Activated CD8-positive, alpha-beta T cell treated with anti-CD3 and anti-CD28 coated beads for 36 hours (primary cell): ENCODE measurements at regions not wholly inside any gene's neighbourhood (a gene's known extent, or its start where the extent isn't known, plus 50 kb on each side); places are given as distances from the start of the nearest gene placed in this dataset.

Source experiments
- ATAC-seq: fragments of 200-7000 bp; cut with Tn5 transposase; one replicate; pipeline ENCODE4 v1.10.0; 2021; ENCODE audit warnings: mild to moderate bottlenecking, moderate library complexity
- CTCF ChIA-PET: fragments of 350-600 bp; sonication (Branson Sonifier 250); formaldehyde crosslinking; loops from one replicate; lab custom pipeline; 2021; ENCODE audit warnings: antibody characterized with exemption; lab: Charles Lee
- POLR2A ChIA-PET: fragments of 350-600 bp; sonication (Branson Sonifier 250); formaldehyde crosslinking; loops from one replicate; lab custom pipeline; 2021; ENCODE audit warnings: antibody characterized with exemption; lab: Charles Lee
- DNase-seq: peaks from one replicate; pipeline ENCODE4 v3.0.0-alpha.2; 2020
- H3K27ac Mint-ChIP-seq: one replicate; pipeline ENCODE4 v1.8.0; 2021; ENCODE audit warnings: mild to moderate bottlenecking, mixed read lengths
- H3K27me3 Mint-ChIP-seq: one replicate; pipeline ENCODE4 v1.8.0; 2021; ENCODE audit warnings: mixed read lengths
- H3K36me3 Mint-ChIP-seq: one replicate; pipeline ENCODE4 v1.8.0; 2021; ENCODE audit warnings: low read depth, mixed read lengths
- H3K4me1 Mint-ChIP-seq: one replicate; pipeline ENCODE4 v1.8.0; 2021; ENCODE audit warnings: low read depth, mixed read lengths
- H3K4me3 Mint-ChIP-seq: one replicate; pipeline ENCODE4 v1.8.0; 2021; ENCODE audit warnings: mild to moderate bottlenecking, moderate library complexity, mixed read lengths
- H3K9me3 Mint-ChIP-seq: one replicate; pipeline ENCODE4 v1.8.0; 2021; ENCODE audit warnings: mixed read lengths
- CTCF ChIP-seq: fragments of 200-600 bp; IDR thresholded peaks from one replicate; pipeline ENCODE4 v1.8.0; 2022; ENCODE audit warnings: antibody characterized with exemption, mild to moderate bottlenecking
- intact Hi-C: fragments of 100-400 bp; cut with micrococcal nuclease; formaldehyde crosslinking; loops from one replicate; pipeline ENCODE4 v1.10.0; 2022

GRCh38 chr6:54621285-54621684, 225.3 kb upstream of the FAM83B start:
- intact Hi-C loops: no loop called here
- no peak for DNase-seq
- ChIA-PET CTCF (no interaction called here), POLR2A (no interaction called here)
- no peaks in the 10 kb centered on the region for H3K9me3 Mint-ChIP-seq
- TF ChIP-seq CTCF: no peak
- no peak overlapping the region for H3K27ac Mint-ChIP-seq
- H3K27me3 Mint-ChIP-seq: no peaks in the 10 kb centered on the region
- no peak overlapping the region for H3K4me3 Mint-ChIP-seq
- no peaks in the 10 kb centered on the region for H3K4me1 Mint-ChIP-seq
- ATAC-seq: no peak
- no peaks in the 10 kb centered on the region for H3K36me3 Mint-ChIP-seq

DNA sequence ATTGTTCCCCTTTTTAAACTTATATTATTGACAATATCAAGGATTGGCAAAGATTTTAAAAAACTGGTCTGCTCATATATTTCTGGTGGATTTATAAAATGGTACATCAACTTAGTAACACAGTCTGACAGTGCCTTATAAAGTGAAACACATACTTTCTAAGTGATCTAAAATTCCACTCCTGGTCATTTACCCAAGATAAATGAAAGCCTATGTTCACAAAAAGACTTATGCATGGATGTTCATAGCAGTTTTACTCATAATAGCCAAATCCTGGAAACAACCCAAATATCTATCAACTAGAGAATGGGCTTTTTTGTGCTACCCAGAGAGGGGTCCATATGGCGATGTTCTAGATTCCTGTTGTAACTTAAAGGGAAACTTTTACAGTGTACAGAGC, 222.4 kb upstream of the FAM83B start:
- intact Hi-C loops: no loop called here

GRCh38 chr6:54624779-54625178, 221.8 kb upstream of the FAM83B start:
- no peaks in the 10 kb centered on the region for H3K9me3 Mint-ChIP-seq
- H3K27me3 Mint-ChIP-seq: no peaks in the 10 kb centered on the region
- H3K27ac Mint-ChIP-seq: no peak overlapping the region
- ATAC-seq: no peak
- ChIA-PET CTCF (no interaction called here), POLR2A (no interaction called here)
- no peaks in the 10 kb centered on the region for H3K36me3 Mint-ChIP-seq
- no peak for DNase-seq
- no peak for TF ChIP-seq CTCF
- H3K4me1 Mint-ChIP-seq: no peaks in the 10 kb centered on the region
- intact Hi-C loops: no loop called here
- no peak overlapping the region for H3K4me3 Mint-ChIP-seq

More for the DNA sequence above, 222.4 kb upstream of the FAM83B start:
- DNase-seq (no peak), ATAC-seq (no peak)
- H3K4me3 Mint-ChIP-seq: no peak overlapping the region
- H3K36me3 Mint-ChIP-seq: no peaks in the 10 kb centered on the region
- CTCF ChIA-PET: no interaction called here
- no peaks in the 10 kb centered on the region for H3K4me1 Mint-ChIP-seq
- no peaks in the 10 kb centered on the region for H3K9me3 Mint-ChIP-seq
- no peaks in the 10 kb centered on the region for H3K27me3 Mint-ChIP-seq
- POLR2A ChIA-PET: no interaction called here
- no peak for TF ChIP-seq CTCF
- no peak overlapping the region for H3K27ac Mint-ChIP-seq

DNA sequence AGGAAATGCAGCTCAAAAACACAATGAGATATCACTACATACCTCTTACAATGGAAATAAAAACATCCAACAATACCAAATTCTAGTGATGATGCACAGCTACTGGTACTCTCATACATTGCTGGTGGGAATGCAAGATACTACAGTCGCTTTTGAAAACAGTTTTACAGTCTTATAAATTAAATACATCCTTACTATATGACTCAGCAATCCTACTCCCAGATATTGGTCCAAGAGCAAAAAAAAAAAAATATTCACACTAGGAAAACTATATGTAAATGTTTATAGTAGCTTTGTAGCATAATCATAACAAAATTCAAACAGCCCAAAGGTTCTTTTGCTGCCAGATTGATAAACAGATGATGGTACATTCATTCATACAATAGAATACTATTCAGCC, 217.4 kb upstream of the FAM83B start:
- no peak overlapping the region for H3K4me3 Mint-ChIP-seq
- TF ChIP-seq CTCF: no peak
- ChIA-PET POLR2A (no interaction called here), CTCF (no interaction called here)
- H3K27ac Mint-ChIP-seq: no peak overlapping the region
- no peaks in the 10 kb centered on the region for H3K27me3 Mint-ChIP-seq
- no peaks in the 10 kb centered on the region for H3K4me1 Mint-ChIP-seq
- H3K9me3 Mint-ChIP-seq: no peaks in the 10 kb centered on the region
- no peak for ATAC-seq
- no peaks in the 10 kb centered on the region for H3K36me3 Mint-ChIP-seq
- no peak for DNase-seq
- intact Hi-C loops: no loop called here

DNA sequence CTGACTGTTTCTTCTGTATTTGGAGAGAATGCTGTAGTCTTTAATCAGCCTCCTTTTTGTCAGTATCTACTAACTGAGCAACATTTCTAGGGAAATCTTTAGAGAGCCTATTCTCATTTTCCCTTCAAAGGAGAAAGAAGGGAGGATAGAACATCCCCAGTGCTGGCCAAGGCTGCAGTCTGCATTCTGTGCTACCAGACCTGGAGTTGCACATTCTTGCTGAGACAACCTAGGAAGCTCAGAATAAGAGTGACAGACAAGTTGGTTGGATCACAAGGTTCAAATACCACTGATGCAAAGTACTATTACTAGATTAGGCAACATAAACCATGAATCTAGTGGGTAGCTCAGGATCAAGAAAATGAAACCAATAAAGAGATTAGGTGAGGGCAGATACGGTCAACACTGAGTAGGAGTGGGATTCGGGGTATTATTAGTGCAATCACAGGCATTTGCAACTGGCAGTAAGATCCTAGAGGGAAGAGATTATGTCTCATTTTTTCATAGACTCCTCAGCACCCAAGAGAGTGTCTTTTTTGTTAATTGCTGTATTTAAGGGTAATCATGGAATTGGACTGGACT, 213.5 kb upstream of the FAM83B start:
- peaks cover 3% of the 10 kb centered on the region for H3K9me3 Mint-ChIP-seq
- no peaks in the 10 kb centered on the region for H3K27me3 Mint-ChIP-seq
- ChIA-PET POLR2A (no interaction called here), CTCF (no interaction called here)
- H3K27ac Mint-ChIP-seq: no peak overlapping the region
- H3K4me1 Mint-ChIP-seq: no peaks in the 10 kb centered on the region
- intact Hi-C loops: no loop called here
- DNase-seq (no peak), ATAC-seq (no peak)
- H3K36me3 Mint-ChIP-seq: no peaks in the 10 kb centered on the region
- no peak for TF ChIP-seq CTCF
- no peak overlapping the region for H3K4me3 Mint-ChIP-seq
